ENCODE measurements at regions not wholly inside any gene's neighbourhood (a gene's known extent, or its start where the extent isn't known, plus 50 kb on each side); places are given as distances from the start of the nearest gene placed in this dataset.

GRCh38 chr5:170448221-170448620 lies 55.6 kb upstream of the KCNIP1 start:
- TF ChIP-seq SP1 (IDR thresholded peaks at IDR 0.05) = no peak
- TF ChIP-seq JUND (IDR thresholded peaks at IDR 0.05) = no peak
- TF ChIP-seq, protein P1, sequence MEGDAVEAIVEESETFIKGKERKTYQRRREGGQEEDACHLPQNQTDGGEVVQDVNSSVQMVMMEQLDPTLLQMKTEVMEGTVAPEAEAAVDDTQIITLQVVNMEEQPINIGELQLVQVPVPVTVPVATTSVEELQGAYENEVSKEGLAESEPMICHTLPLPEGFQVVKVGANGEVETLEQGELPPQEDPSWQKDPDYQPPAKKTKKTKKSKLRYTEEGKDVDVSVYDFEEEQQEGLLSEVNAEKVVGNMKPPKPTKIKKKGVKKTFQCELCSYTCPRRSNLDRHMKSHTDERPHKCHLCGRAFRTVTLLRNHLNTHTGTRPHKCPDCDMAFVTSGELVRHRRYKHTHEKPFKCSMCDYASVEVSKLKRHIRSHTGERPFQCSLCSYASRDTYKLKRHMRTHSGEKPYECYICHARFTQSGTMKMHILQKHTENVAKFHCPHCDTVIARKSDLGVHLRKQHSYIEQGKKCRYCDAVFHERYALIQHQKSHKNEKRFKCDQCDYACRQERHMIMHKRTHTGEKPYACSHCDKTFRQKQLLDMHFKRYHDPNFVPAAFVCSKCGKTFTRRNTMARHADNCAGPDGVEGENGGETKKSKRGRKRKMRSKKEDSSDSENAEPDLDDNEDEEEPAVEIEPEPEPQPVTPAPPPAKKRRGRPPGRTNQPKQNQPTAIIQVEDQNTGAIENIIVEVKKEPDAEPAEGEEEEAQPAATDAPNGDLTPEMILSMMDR (IDR thresholded peaks at IDR 0.05; ENCODE audit: low read depth, low read length, missing input control) = no peak
- TF ChIP-seq RAD21 (IDR thresholded peaks at IDR 0.05) = no peak
- TF ChIP-seq, protein P2, sequence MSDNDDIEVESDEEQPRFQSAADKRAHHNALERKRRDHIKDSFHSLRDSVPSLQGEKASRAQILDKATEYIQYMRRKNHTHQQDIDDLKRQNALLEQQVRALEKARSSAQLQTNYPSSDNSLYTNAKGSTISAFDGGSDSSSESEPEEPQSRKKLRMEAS (IDR thresholded peaks at IDR 0.05) = no peak
